WTC11 (cell line): ENCODE measurements at regions not wholly inside any gene's neighbourhood (a gene's known extent, or its start where the extent isn't known, plus 50 kb on each side); places are given as distances from the start of the nearest gene placed in this dataset.

ENCODE experiments used
- ATAC-seq: fragments of 200-7000 bp; cut with Tn5 transposase; 2 replicates; pipeline ENCODE4 v1.10.0; 2021; ENCODE audit warnings: mild to moderate bottlenecking, moderate library complexity
- CTCF ChIA-PET: fragments of 300-600 bp; sonication (Branson Sonifier 250); formaldehyde crosslinking; loops from one replicate; lab custom pipeline; 2021; ENCODE audit warnings: antibody characterized with exemption; lab: Charles Lee
- POLR2A ChIA-PET: fragments of 350-600 bp; sonication (Branson Sonifier 250); formaldehyde crosslinking; loops from one replicate; lab custom pipeline; 2021; ENCODE audit warnings: antibody characterized with exemption; lab: Charles Lee
- DNase-seq: peaks from one replicate; pipeline ENCODE4 v3.0.0; 2021; ENCODE audit warnings: low spot score
- H3K27ac Mint-ChIP-seq: 2 replicates; pipeline ENCODE4 v1.8.0; 2021; ENCODE audit warnings: mixed read lengths
- H3K27me3 Mint-ChIP-seq: 2 replicates; pipeline ENCODE4 v1.8.0; 2021; ENCODE audit warnings: low read depth, mild to moderate bottlenecking, moderate library complexity, mixed read lengths
- H3K36me3 Mint-ChIP-seq: 2 replicates; pipeline ENCODE4 v1.8.0; 2021; ENCODE audit warnings: mixed read lengths
- H3K4me1 Mint-ChIP-seq: 2 replicates; pipeline ENCODE4 v1.8.0; 2022; ENCODE audit warnings: mixed read lengths
- H3K4me3 Mint-ChIP-seq: 2 replicates; pipeline ENCODE4 v1.8.0; 2021; ENCODE audit warnings: mild to moderate bottlenecking, moderate library complexity, mixed read lengths
- H3K9me3 Mint-ChIP-seq: 2 replicates; pipeline ENCODE4 v1.8.0; 2021; ENCODE audit warnings: mixed read lengths
- ARID4B ChIP-seq: sonication (generic); formaldehyde crosslinking; IDR thresholded peaks from 2 replicates; pipeline ENCODE4 v1.8.0; 2023; ENCODE audit warnings: missing genetic modification reagents, mild to moderate bottlenecking, borderline replicate concordance
- CREB1 ChIP-seq: sonication (generic); formaldehyde crosslinking; IDR thresholded peaks from 2 replicates; pipeline ENCODE4 v1.8.0; 2023; ENCODE audit warnings: mild to moderate bottlenecking, missing genetic modification reagents
- CTCF ChIP-seq: fragments of 200-600 bp; IDR thresholded peaks from 2 replicates; pipeline ENCODE4 v1.8.0; 2022; ENCODE audit warnings: antibody characterized with exemption
- EMX1 ChIP-seq: fragments of 250-450 bp; sonication (Bioruptor Pico); IDR thresholded peaks from 2 replicates; pipeline ENCODE4 v1.8.0; 2021; ENCODE audit warnings: mild to moderate bottlenecking
- ETV6 ChIP-seq: sonication (generic); formaldehyde crosslinking; IDR thresholded peaks from 2 replicates; pipeline ENCODE4 v1.8.1; 2022; ENCODE audit warnings: mild to moderate bottlenecking, missing genetic modification reagents
- FOXJ3 ChIP-seq: sonication (generic); formaldehyde crosslinking; IDR thresholded peaks from 2 replicates; pipeline ENCODE4 v1.9.0; 2021; ENCODE audit warnings: missing genetic modification reagents, mild to moderate bottlenecking, borderline replicate concordance
- JAZF1 ChIP-seq: fragments of 250-450 bp; sonication (Bioruptor Pico); IDR thresholded peaks from 2 replicates; pipeline ENCODE4 v1.9.0; 2021; ENCODE audit warnings: moderate library complexity, mild to moderate bottlenecking, inconsistent platforms
- MXD4 ChIP-seq: fragments of 250-450 bp; sonication (Bioruptor Pico); IDR thresholded peaks from 2 replicates; pipeline ENCODE4 v1.8.0; 2021; ENCODE audit warnings: mild to moderate bottlenecking, moderate library complexity, borderline replicate concordance
- NFE2L1 ChIP-seq: sonication (generic); formaldehyde crosslinking; IDR thresholded peaks from 2 replicates; pipeline ENCODE4 v1.8.1; 2023; ENCODE audit warnings: missing genetic modification reagents
- NR3C1 ChIP-seq: sonication (generic); formaldehyde crosslinking; conservative IDR thresholded peaks from 2 replicates; pipeline ENCODE4 v1.8.1; 2023; ENCODE audit warnings: low read depth, mild to moderate bottlenecking, missing genetic modification reagents
- RORB ChIP-seq: fragments of 250-450 bp; sonication (Bioruptor Pico); IDR thresholded peaks from 2 replicates; pipeline ENCODE4 v1.9.0; 2021; ENCODE audit warnings: mild to moderate bottlenecking
- TEAD4 ChIP-seq: sonication (generic); formaldehyde crosslinking; IDR thresholded peaks from 2 replicates; pipeline ENCODE4 v1.8.0; 2022; ENCODE audit warnings: mild to moderate bottlenecking, missing genetic modification reagents
- ZNF396 ChIP-seq: fragments of 250-450 bp; sonication (Bioruptor Pico); IDR thresholded peaks from 2 replicates; pipeline ENCODE4 v1.8.0; 2021; ENCODE audit warnings: mild to moderate bottlenecking, moderate library complexity, borderline replicate concordance
- ZNF423 ChIP-seq: fragments of 250-450 bp; sonication (Bioruptor Pico); IDR thresholded peaks from 2 replicates; pipeline ENCODE4 v2.1.2; 2022; ENCODE audit warnings: mild to moderate bottlenecking, moderate library complexity
- ZNF671 ChIP-seq: fragments of 250-450 bp; sonication (Bioruptor Pico); IDR thresholded peaks from 2 replicates; pipeline ENCODE4 v1.8.0; 2021; ENCODE audit warnings: mild to moderate bottlenecking
- TF ChIP-seq, protein P1 (sequence below): sonication (generic); formaldehyde crosslinking; IDR thresholded peaks from 2 replicates; pipeline ENCODE4 v1.8.1; 2022; ENCODE audit warnings: missing genetic modification reagents, borderline replicate concordance
- TF ChIP-seq, protein P2 (sequence below): sonication (generic); formaldehyde crosslinking; IDR thresholded peaks from 2 replicates; pipeline ENCODE4 v1.8.1; 2023; ENCODE audit warnings: mild to moderate bottlenecking, missing genetic modification reagents, moderate library complexity

DNA sequence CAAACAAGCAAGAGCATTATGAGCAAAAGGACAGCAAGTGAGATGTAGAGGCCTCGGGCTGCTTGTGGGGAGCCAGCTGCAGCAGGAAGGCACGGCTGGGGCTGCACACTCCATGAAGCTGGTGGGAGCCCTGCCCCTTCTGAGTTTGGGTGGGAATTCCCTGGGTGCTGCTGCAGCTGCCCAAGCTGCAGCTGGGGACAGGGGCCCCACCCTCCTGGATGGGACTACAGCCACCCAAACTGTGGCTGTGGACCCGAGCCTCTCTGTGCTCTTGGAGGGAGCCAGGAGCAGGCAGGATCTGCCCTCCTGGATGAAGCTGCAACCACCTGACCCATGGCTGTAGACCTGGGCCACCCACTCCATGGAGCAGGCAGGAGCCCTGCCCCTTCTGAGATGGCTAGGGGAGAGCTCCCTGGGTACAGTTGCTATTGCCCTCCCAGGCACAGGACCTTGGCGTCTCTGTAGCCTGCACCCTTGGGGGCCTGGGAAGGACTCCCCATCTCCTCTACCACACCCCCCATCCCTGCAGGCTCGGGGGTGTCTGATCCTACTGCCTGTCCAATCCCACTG lies 159.1 kb downstream of the ERCC6L2 start (continued):
- TF ChIP-seq ARID4B (CRISPR knock-in tag) (no peak), FOXJ3 (CRISPR knock-in tag) (no peak), ZNF671 (CRISPR knock-in tag) (no peak), ETV6 (CRISPR knock-in tag) (no peak), CTCF (no peak)
- TF ChIP-seq, protein P1, sequence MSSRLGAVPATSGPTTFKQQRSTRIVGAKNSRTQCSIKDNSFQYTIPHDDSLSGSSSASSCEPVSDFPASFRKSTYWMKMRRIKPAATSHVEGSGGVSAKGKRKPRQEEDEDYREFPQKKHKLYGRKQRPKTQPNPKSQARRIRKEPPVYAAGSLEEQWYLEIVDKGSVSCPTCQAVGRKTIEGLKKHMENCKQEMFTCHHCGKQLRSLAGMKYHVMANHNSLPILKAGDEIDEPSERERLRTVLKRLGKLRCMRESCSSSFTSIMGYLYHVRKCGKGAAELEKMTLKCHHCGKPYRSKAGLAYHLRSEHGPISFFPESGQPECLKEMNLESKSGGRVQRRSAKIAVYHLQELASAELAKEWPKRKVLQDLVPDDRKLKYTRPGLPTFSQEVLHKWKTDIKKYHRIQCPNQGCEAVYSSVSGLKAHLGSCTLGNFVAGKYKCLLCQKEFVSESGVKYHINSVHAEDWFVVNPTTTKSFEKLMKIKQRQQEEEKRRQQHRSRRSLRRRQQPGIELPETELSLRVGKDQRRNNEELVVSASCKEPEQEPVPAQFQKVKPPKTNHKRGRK = no peak

GRCh38 chr9:96033896-96034295 lies 158.4 kb downstream of the ERCC6L2 start:
- Mint-ChIP-seq H3K4me1 (no peaks in the 10 kb centered on the region), H3K9me3 (peaks cover 37% of the 10 kb centered on the region), H3K27ac (no peak overlapping the region), H3K36me3 (peaks cover 11% of the 10 kb centered on the region), H3K4me3 (no peak overlapping the region)
- TF ChIP-seq EMX1 (CRISPR knock-in tag) (no peak), NR3C1 (no peak), ZNF423 (CRISPR knock-in tag) (no peak), ZNF396 (CRISPR knock-in tag) (no peak), NFE2L1 (CRISPR knock-in tag) (no peak), TEAD4 (no peak), CREB1 (CRISPR knock-in tag) (no peak), MXD4 (CRISPR knock-in tag) (no peak), RORB (CRISPR knock-in tag) (no peak), JAZF1 (CRISPR knock-in tag) (no peak)
- TF ChIP-seq, protein P2, sequence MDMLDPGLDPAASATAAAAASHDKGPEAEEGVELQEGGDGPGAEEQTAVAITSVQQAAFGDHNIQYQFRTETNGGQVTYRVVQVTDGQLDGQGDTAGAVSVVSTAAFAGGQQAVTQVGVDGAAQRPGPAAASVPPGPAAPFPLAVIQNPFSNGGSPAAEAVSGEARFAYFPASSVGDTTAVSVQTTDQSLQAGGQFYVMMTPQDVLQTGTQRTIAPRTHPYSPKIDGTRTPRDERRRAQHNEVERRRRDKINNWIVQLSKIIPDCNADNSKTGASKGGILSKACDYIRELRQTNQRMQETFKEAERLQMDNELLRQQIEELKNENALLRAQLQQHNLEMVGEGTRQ (CRISPR knock-in tag) = no peak
- TF ChIP-seq, all 79 proteins: peak for 0
- ATAC-seq = no peak
- DNase-seq = no peak
- CTCF ChIA-PET = interaction anchor here (1.8 kb wide), 1 partner anchor 8 kb away, joined by 5 read pairs; no protein-coding TSS in a partner anchor
- peaks cover 36% of the 10 kb centered on the region for H3K27me3 Mint-ChIP-seq
- POLR2A ChIA-PET = no interaction called here
